NCI-H524 (cell line): ENCODE measurements at regions not wholly inside any gene's neighbourhood (a gene's known extent, or its start where the extent isn't known, plus 50 kb on each side); places are given as distances from the start of the nearest gene placed in this dataset.

Experiments
- DNase-seq, 2 experiments: peaks; one replicate each; lab custom pipeline; 2025; lab: John Stamatoyannopoulos, UW

- no peak for DNase-seq
Measured at GRCh38 chr18:76195601-76196000, 299.4 kb downstream of the ZNF516 start.

- DNase-seq: no peak
Measured at GRCh38 chr18:76188097-76188496, 306.9 kb downstream of the ZNF516 start.

GRCh38 chr18:76179257-76179656 is 315.8 kb downstream of the ZNF516 start:
- DNase-seq: no peak

- no peak for DNase-seq
Measured at GRCh38 chr18:76177160-76177559, 317.9 kb downstream of the ZNF516 start.

- no peak for DNase-seq
Measured at GRCh38 chr18:76174451-76174850, 320.6 kb downstream of the ZNF516 start.

- no peak for DNase-seq
Measured at GRCh38 chr18:76169733-76170132, 325.3 kb downstream of the ZNF516 start.

- DNase-seq: no peak
Measured at GRCh38 chr18:76167845-76168621, 327.0 kb downstream of the ZNF516 start.

- DNase-seq: no peak
Measured at GRCh38 chr18:76167410-76167809, 327.6 kb downstream of the ZNF516 start.

GRCh38 chr18:76162886-76163285 is 332.2 kb downstream of the ZNF516 start:
- no peak for DNase-seq

- DNase-seq: no peak
Measured at GRCh38 chr18:76161983-76162382, 333.1 kb downstream of the ZNF516 start.

- no peak for DNase-seq
Measured at GRCh38 chr18:76153691-76154090, 341.4 kb downstream of the ZNF516 start.

GRCh38 chr18:76149734-76150133 is 345.3 kb downstream of the ZNF516 start:
- DNase-seq: no peak

GRCh38 chr18:76149284-76149683 is 345.8 kb downstream of the ZNF516 start:
- no peak for DNase-seq

GRCh38 chr18:76145521-76146376 is 349.3 kb downstream of the ZNF516 start:
- DNase-seq: no peak

GRCh38 chr18:76144844-76145243 is 350.2 kb downstream of the ZNF516 start:
- DNase-seq: peak; percentile 40 to 75

GRCh38 chr18:76142611-76143010 is 352.4 kb downstream of the ZNF516 start:
- DNase-seq: no peak

GRCh38 chr18:76139844-76140243 is 355.2 kb downstream of the ZNF516 start:
- DNase-seq: no peak

GRCh38 chr18:76137216-76137615 is 357.8 kb downstream of the ZNF516 start:
- DNase-seq: no peak

- no peak for DNase-seq
Measured at GRCh38 chr18:76136701-76137100, 358.3 kb downstream of the ZNF516 start.

- DNase-seq: no peak
Measured at GRCh38 chr18:76134628-76135027, 360.4 kb downstream of the ZNF516 start.

GRCh38 chr18:76133873-76134272 is 361.2 kb downstream of the ZNF516 start:
- DNase-seq: no peak

- DNase-seq: peak in 1 of 2 experiments; percentile 17
Measured at GRCh38 chr18:76131738-76132137, 363.3 kb downstream of the ZNF516 start.

GRCh38 chr18:76130845-76131244 is 364.2 kb downstream of the ZNF516 start:
- no peak for DNase-seq
